Neural progenitor cell (in vitro differentiated cells): ENCODE measurements at regions not wholly inside any gene's neighbourhood (a gene's known extent, or its start where the extent isn't known, plus 50 kb on each side); places are given as distances from the start of the nearest gene placed in this dataset.

Experiments used
- CTCF ChIP-seq: fragments of 200-600 bp; sonication (generic); IDR thresholded peaks from 2 replicates; pipeline ENCODE4 v1.5.1; 2017; ENCODE audit warnings: antibody characterized with exemption, mild to moderate bottlenecking
- EZH2 ChIP-seq: fragments of 200-600 bp; sonication (generic); IDR thresholded peaks from 2 replicates; pipeline ENCODE4 v1.6.1; 2017; ENCODE audit warnings: antibody characterized with exemption, mild to moderate bottlenecking, moderate library complexity
- EZH2phosphoT487 ChIP-seq: fragments of 200-600 bp; sonication (generic); IDR thresholded peaks from 2 replicates; pipeline ENCODE4 v1.6.1; 2017; ENCODE audit warnings: antibody characterized with exemption

GRCh38 chr2:16114070-16114469, 173.7 kb downstream of the MYCN start:
- no peak for TF ChIP-seq CTCF
- no peak for TF ChIP-seq EZH2phosphoT487
- TF ChIP-seq EZH2 = no peak
